DOHH2 (cell line): ENCODE measurements at regions not wholly inside any gene's neighbourhood (a gene's known extent, or its start where the extent isn't known, plus 50 kb on each side); places are given as distances from the start of the nearest gene placed in this dataset.

Experiments
- H3F3A ChIP-seq: fragments of 200-600 bp; sonication (generic), shearing (Covaris generic); 2 replicates; pipeline ENCODE4 v1.6.0; 2016; ENCODE audit warnings: antibody characterized with exemption, mild to moderate bottlenecking; ENCODE audit not compliant: control insufficient read depth, insufficient read depth
- H3K27ac ChIP-seq: fragments of 200-600 bp; sonication (generic); 2 replicates; pipeline ENCODE4 v1.5.1; 2014; ENCODE audit warnings: low read depth, mild to moderate bottlenecking, low read length, moderate library complexity
- H3K27me3 ChIP-seq: fragments of 200-600 bp; sonication (generic); 2 replicates; pipeline ENCODE4 v1.6.1; 2014; ENCODE audit warnings: mild to moderate bottlenecking, low read length, mixed read lengths; ENCODE audit not compliant: control insufficient read depth
- H3K36me3 ChIP-seq: fragments of 200-600 bp; sonication (generic); 2 replicates; pipeline ENCODE4 v1.6.1; 2014; ENCODE audit warnings: mild to moderate bottlenecking, low read length, moderate library complexity, mixed read lengths; ENCODE audit not compliant: control insufficient read depth
- H3K4me1 ChIP-seq: fragments of 200-600 bp; sonication (generic); 2 replicates; pipeline ENCODE4 v1.6.1; 2014; ENCODE audit warnings: mild to moderate bottlenecking, low read length, mixed read lengths; ENCODE audit not compliant: control insufficient read depth
- H3K4me2 ChIP-seq: fragments of 200-600 bp; sonication (generic); 2 replicates; pipeline ENCODE4 v1.6.0; 2014; ENCODE audit warnings: mild to moderate bottlenecking, low read length, moderate library complexity
- H3K4me3 ChIP-seq: fragments of 200-600 bp; sonication (generic); 2 replicates; pipeline ENCODE4 v1.5.1; 2014; ENCODE audit warnings: mild to moderate bottlenecking, low read length, mixed read lengths
- H3K79me2 ChIP-seq: fragments of 200-600 bp; sonication (generic); 2 replicates; pipeline ENCODE4 v1.6.1; 2014; ENCODE audit warnings: mild to moderate bottlenecking, low read length, mixed read lengths; ENCODE audit not compliant: control insufficient read depth
- H3K9me2 ChIP-seq: fragments of 200-600 bp; sonication (generic); replicated peaks from 2 replicates; pipeline ENCODE4 v1.6.1; 2014; ENCODE audit warnings: mild to moderate bottlenecking, low read length, mixed read lengths; ENCODE audit not compliant: control insufficient read depth
- H3K9me3 ChIP-seq: fragments of 200-600 bp; sonication (generic); 2 replicates; pipeline ENCODE4 v1.6.1; 2014; ENCODE audit warnings: antibody characterized with exemption, low read length, mixed read lengths; ENCODE audit not compliant: control insufficient read depth, insufficient read depth
- H4K20me1 ChIP-seq: fragments of 200-600 bp; sonication (generic); 2 replicates; pipeline ENCODE4 v1.6.0; 2014; ENCODE audit warnings: low read depth, mild to moderate bottlenecking, antibody characterized with exemption, low read length, moderate library complexity; ENCODE audit not compliant: control insufficient read depth, insufficient read depth
- CTCF ChIP-seq: fragments of 200-600 bp; sonication (generic); IDR thresholded peaks from one replicate; pipeline ENCODE4 v1.5.1; 2014; ENCODE audit warnings: antibody characterized with exemption, mild to moderate bottlenecking, low read depth, low read length; ENCODE audit not compliant: poor library complexity, severe bottlenecking
- EZH2phosphoT487 ChIP-seq: fragments of 200-600 bp; sonication (generic); IDR thresholded peaks from 2 replicates; pipeline ENCODE4 v1.6.1; 2017; ENCODE audit warnings: borderline replicate concordance, mild to moderate bottlenecking, antibody characterized with exemption, low read length, moderate library complexity, mixed read lengths

- Histone ChIP-seq H3K9me3 (no peaks in the 10 kb centered on the region), H3K4me2 (peak overlapping the region; percentile 14), H3K36me3 (no peaks in the 10 kb centered on the region), H3K79me2 (no peaks in the 10 kb centered on the region), H3K27ac (no peak overlapping the region), H3K4me3 (no peak overlapping the region), H3F3A (no peaks in the 10 kb centered on the region), H4K20me1 (no peaks in the 10 kb centered on the region), H3K4me1 (peaks cover 17% of the 10 kb centered on the region), H3K9me2 (no peaks in the 10 kb centered on the region), H3K27me3 (peaks cover 39% of the 10 kb centered on the region)
- TF ChIP-seq CTCF (no peak), EZH2phosphoT487 (no peak)
These were observed 64.2 kb upstream of the IL6 start for GRCh38 chr7:22662556-22663356.

- H3K27ac ChIP-seq = no peak overlapping the region
- H3F3A ChIP-seq = no peaks in the 10 kb centered on the region
- H4K20me1 ChIP-seq = no peaks in the 10 kb centered on the region
- peaks cover 17% of the 10 kb centered on the region for H3K4me1 ChIP-seq
- no peaks in the 10 kb centered on the region for H3K36me3 ChIP-seq
- H3K9me2 ChIP-seq = no peaks in the 10 kb centered on the region
- peaks cover 39% of the 10 kb centered on the region for H3K27me3 ChIP-seq
- no peaks in the 10 kb centered on the region for H3K9me3 ChIP-seq
- no peaks in the 10 kb centered on the region for H3K79me2 ChIP-seq
- TF ChIP-seq CTCF (no peak), EZH2phosphoT487 (no peak)
- H3K4me3 ChIP-seq = no peak overlapping the region
- H3K4me2 ChIP-seq = peak overlapping the region; percentile 14
These were observed 65.0 kb upstream of the IL6 start for GRCh38 chr7:22662036-22662435.

GRCh38 chr7:22660732-22661131 lies 66.3 kb upstream of the IL6 start:
- Histone ChIP-seq H3K9me2 (no peaks in the 10 kb centered on the region), H4K20me1 (no peaks in the 10 kb centered on the region), H3K27me3 (peaks cover 39% of the 10 kb centered on the region), H3K4me2 (no peak overlapping the region), H3F3A (no peaks in the 10 kb centered on the region), H3K36me3 (no peaks in the 10 kb centered on the region), H3K79me2 (no peaks in the 10 kb centered on the region), H3K4me1 (peaks cover 17% of the 10 kb centered on the region), H3K27ac (no peak overlapping the region), H3K9me3 (no peaks in the 10 kb centered on the region), H3K4me3 (no peak overlapping the region)
- no peak for TF ChIP-seq EZH2phosphoT487
- peak; percentile 77 for TF ChIP-seq CTCF
